ENCODE measurements at regions not wholly inside any gene's neighbourhood (a gene's known extent, or its start where the extent isn't known, plus 50 kb on each side); places are given as distances from the start of the nearest gene placed in this dataset.

DNA sequence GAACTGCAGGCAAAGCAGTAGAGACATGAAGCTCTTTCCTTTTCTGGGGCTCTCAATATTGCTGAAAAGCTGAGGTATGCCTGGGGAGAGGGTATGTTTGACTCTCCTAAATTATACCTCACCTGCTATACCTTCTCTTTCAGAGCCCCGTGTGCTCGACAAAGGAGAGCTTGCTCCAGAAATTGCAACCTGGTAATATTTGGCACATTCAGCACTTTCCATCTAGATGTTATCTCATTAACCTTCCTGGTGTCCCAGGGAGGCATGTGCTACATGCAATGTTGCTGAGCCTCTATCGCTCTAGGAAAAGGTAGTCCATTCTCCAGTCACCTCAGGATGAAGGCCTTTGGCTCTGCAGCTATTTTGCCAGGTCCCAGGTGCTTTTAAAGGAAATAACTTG lies 78.5 kb upstream of the ZSWIM6 start:
- ATAC-seq (ENCODE audit: low read depth), result no peak
- H3K4me1 Mint-ChIP-seq, result no peaks in the 10 kb centered on the region
- POLR2A ChIA-PET, result no interaction called here
- intact Hi-C loops (cut with micrococcal nuclease), result no loop called here
- no peak overlapping the region for H3K27ac Mint-ChIP-seq
- peaks cover 9% of the 10 kb centered on the region for H3K27me3 Mint-ChIP-seq
- TF ChIP-seq, protein P1, sequence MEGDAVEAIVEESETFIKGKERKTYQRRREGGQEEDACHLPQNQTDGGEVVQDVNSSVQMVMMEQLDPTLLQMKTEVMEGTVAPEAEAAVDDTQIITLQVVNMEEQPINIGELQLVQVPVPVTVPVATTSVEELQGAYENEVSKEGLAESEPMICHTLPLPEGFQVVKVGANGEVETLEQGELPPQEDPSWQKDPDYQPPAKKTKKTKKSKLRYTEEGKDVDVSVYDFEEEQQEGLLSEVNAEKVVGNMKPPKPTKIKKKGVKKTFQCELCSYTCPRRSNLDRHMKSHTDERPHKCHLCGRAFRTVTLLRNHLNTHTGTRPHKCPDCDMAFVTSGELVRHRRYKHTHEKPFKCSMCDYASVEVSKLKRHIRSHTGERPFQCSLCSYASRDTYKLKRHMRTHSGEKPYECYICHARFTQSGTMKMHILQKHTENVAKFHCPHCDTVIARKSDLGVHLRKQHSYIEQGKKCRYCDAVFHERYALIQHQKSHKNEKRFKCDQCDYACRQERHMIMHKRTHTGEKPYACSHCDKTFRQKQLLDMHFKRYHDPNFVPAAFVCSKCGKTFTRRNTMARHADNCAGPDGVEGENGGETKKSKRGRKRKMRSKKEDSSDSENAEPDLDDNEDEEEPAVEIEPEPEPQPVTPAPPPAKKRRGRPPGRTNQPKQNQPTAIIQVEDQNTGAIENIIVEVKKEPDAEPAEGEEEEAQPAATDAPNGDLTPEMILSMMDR (IDR thresholded peaks at IDR 0.05), result no peak
- H3K4me3 Mint-ChIP-seq, result no peak overlapping the region
- H3K9me3 Mint-ChIP-seq, result peaks cover 5% of the 10 kb centered on the region
- no peaks in the 10 kb centered on the region for H3K36me3 Mint-ChIP-seq (ENCODE audit: low read depth)
- DNase-seq, result no peak
- CTCF ChIA-PET, result no interaction called here

DNA sequence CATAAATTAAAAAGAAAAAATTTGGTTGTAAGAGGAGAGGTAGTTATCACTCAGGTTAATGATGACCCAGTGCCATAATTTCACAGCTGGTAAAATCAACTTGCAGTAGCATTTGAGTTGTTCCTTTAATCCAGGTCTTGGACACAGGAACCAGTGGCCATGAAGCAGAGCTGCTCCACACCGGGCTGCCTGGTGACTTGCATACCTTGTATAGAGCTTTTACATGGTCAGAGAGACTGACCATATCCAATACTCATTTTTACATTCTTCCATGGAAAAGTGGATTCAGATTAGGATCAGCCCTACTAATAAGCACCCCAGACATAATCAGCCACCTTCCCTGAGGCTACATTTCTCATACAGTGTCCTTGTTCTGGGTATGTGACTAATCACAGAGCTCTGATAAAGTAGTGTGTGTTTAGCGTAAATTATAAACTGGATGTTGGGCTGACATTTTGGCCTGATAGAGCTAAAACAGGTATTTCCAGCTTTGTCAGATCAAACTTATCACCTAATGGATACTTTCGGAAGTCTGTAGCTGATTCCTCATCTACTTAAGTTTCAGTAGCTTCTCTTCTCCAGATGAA lies 77.0 kb upstream of the ZSWIM6 start:
- ATAC-seq (ENCODE audit: low read depth), result no peak
- peaks cover 9% of the 10 kb centered on the region for H3K27me3 Mint-ChIP-seq
- no peak overlapping the region for H3K27ac Mint-ChIP-seq
- no peak for DNase-seq
- H3K4me3 Mint-ChIP-seq, result no peak overlapping the region
- POLR2A ChIA-PET, result no interaction called here
- H3K36me3 Mint-ChIP-seq (ENCODE audit: low read depth), result no peaks in the 10 kb centered on the region
- no peaks in the 10 kb centered on the region for H3K4me1 Mint-ChIP-seq
- H3K9me3 Mint-ChIP-seq, result no peaks in the 10 kb centered on the region
- TF ChIP-seq, protein P1 (IDR thresholded peaks at IDR 0.05), result no peak
- CTCF ChIA-PET, result no interaction called here
- intact Hi-C loops (cut with micrococcal nuclease), result no loop called here

DNA sequence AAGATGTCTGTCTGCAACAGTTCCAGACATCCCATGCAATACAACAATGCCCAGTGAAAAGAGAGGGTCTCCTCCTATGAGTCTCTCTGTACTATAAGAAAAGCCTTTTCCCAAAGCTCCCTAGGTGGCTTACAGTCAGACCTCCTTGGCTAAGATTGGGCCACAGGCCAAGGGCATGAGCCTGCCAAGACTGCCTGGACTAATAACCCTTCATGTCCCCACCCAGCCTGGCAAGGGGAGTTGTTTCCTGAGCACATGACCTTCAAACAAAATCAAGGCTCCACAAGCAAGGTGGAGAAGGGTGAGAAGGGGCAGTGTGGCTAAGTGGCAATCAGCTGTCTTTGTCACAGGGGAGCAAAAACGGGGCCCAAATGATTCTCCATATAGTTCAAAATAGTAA lies 75.6 kb upstream of the ZSWIM6 start:
- POLR2A ChIA-PET, result no interaction called here
- no peaks in the 10 kb centered on the region for H3K9me3 Mint-ChIP-seq
- no peak for DNase-seq

DNA sequence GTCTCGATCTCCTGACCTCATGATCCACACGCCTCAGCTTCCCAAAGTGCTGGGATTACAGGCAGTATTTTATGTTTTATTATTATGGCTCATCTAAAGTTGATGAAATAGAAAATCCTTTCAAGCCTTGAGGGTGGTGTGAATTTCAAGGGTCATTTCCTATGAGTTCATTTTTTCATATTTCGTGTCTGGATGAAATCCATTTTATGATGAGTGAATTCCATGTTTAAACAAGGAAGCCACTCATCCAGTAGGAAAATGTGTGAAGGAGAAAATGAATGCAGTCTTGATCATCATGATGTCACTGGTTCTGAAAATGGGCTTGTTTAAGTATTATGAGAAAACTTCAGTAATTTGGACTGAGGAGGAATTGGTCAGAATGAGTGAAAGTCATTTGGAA lies 74.6 kb upstream of the ZSWIM6 start:
- Mint-ChIP-seq H3K4me3 (no peak overlapping the region), H3K36me3 (ENCODE audit: low read depth) (no peaks in the 10 kb centered on the region), H3K9me3 (no peaks in the 10 kb centered on the region), H3K27ac (no peak overlapping the region), H3K27me3 (peaks cover 15% of the 10 kb centered on the region), H3K4me1 (no peaks in the 10 kb centered on the region)
- ChIA-PET CTCF (no interaction called here), POLR2A (no interaction called here)
- TF ChIP-seq, protein P1 (IDR thresholded peaks at IDR 0.05), result no peak
- DNase-seq (no peak), ATAC-seq (ENCODE audit: low read depth) (no peak)
- intact Hi-C loops (cut with micrococcal nuclease), result no loop called here

More for the DNA sequence above, 75.6 kb upstream of the ZSWIM6 start:
- H3K27me3 Mint-ChIP-seq, result peaks cover 9% of the 10 kb centered on the region
- intact Hi-C loops (cut with micrococcal nuclease), result no loop called here
- ATAC-seq (ENCODE audit: low read depth), result no peak
- H3K27ac Mint-ChIP-seq, result no peak overlapping the region
- TF ChIP-seq, protein P1 (IDR thresholded peaks at IDR 0.05), result no peak
- H3K4me3 Mint-ChIP-seq, result no peak overlapping the region
- CTCF ChIA-PET, result no interaction called here
- no peaks in the 10 kb centered on the region for H3K4me1 Mint-ChIP-seq
- no peaks in the 10 kb centered on the region for H3K36me3 Mint-ChIP-seq (ENCODE audit: low read depth)

DNA sequence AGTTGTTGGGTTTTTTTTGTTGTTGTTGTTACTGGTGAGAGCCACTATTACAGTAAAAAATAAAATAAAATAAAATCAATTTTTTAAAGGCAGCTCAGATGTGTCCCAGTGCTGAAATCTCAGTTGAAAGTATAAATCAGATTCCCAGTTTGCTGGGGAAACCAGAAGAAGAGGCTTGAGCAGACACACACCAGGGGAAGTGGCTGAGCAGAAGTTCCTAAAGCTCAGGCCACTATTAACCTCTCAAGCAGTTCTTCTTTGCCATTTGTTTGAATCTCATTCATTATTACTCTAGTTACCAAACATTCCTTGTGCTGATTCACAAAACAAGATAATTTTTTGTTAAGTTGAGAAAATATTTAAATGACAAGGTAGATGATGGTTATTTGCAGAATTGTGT lies 70.9 kb upstream of the ZSWIM6 start:
- TF ChIP-seq, protein P1 (IDR thresholded peaks at IDR 0.05), result no peak
- no peaks in the 10 kb centered on the region for H3K4me1 Mint-ChIP-seq
- no peaks in the 10 kb centered on the region for H3K36me3 Mint-ChIP-seq (ENCODE audit: low read depth)
- peaks cover 21% of the 10 kb centered on the region for H3K27me3 Mint-ChIP-seq
- intact Hi-C loops (cut with micrococcal nuclease), result no loop called here
- POLR2A ChIA-PET, result no interaction called here
- CTCF ChIA-PET, result no interaction called here
- H3K4me3 Mint-ChIP-seq, result no peak overlapping the region
- ATAC-seq (ENCODE audit: low read depth), result no peak
- no peak for DNase-seq
- H3K27ac Mint-ChIP-seq, result no peak overlapping the region
- H3K9me3 Mint-ChIP-seq, result no peaks in the 10 kb centered on the region

All from activated B cell treated with CpG ODN at 0.5 μM for 24 hours (primary cell).